ENCODE measurements at regions not wholly inside any gene's neighbourhood (a gene's known extent, or its start where the extent isn't known, plus 50 kb on each side); places are given as distances from the start of the nearest gene placed in this dataset.
"Not testable (repeated sequence)": the region's sequence is repeated elsewhere in the genome, so short reads cannot be mapped to it uniquely, and the experiment has no call there.

GRCh38 chr2:88887466-88887865, 196.0 kb downstream of the RPIA start:
- TF ChIP-seq RAD21 (conservative IDR thresholded peaks at IDR 0.05); CTCF (IDR thresholded peaks at IDR 0.05; ENCODE audit: poor library complexity, severe bottlenecking); POLR2AphosphoS5 (IDR thresholded peaks at IDR 0.05): not testable (repeated sequence)
